GM12865 (cell line): ENCODE measurements at regions not wholly inside any gene's neighbourhood (a gene's known extent, or its start where the extent isn't known, plus 50 kb on each side); places are given as distances from the start of the nearest gene placed in this dataset.

ENCODE experiments used
- DNase-seq: peaks from one replicate; pipeline ENCODE4 v3.0.0; 2010; ENCODE audit warnings: low read depth
- H3K4me3 ChIP-seq: 2 replicates; pipeline ENCODE4 v1.5.1; 2011; ENCODE audit warnings: mild to moderate bottlenecking, low read depth, low read length, control low read depth
- TF ChIP-seq, protein P1 (sequence below): IDR thresholded peaks from 2 replicates; pipeline ENCODE4 v1.5.1; 2011; ENCODE audit warnings: low read length, control low read depth, low read depth, inconsistent platforms; ENCODE audit not compliant: insufficient read depth; ENCODE audit errors: missing control alignments

DNA sequence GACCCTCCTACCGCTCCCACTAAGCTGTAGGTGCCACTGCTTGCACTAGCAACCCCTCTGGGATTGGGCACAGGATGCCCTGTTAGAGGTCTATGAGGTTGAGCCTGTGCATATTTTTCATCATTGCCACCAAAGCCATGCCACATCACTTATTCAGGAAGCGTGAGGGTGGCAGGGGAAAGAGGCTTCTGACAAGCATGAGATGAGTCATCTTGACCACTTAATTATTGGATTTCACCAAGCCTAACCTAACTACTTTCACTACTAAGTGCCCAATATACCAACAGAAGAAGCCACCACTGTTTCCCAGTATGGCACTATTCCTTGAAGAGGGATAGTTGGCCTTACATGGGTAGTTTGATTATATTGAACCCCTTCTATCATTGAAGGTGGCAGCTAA is 181.3 kb upstream of the EPHA4 start:
- no peak for DNase-seq
- no peak overlapping the region for H3K4me3 ChIP-seq
- TF ChIP-seq, protein P1, sequence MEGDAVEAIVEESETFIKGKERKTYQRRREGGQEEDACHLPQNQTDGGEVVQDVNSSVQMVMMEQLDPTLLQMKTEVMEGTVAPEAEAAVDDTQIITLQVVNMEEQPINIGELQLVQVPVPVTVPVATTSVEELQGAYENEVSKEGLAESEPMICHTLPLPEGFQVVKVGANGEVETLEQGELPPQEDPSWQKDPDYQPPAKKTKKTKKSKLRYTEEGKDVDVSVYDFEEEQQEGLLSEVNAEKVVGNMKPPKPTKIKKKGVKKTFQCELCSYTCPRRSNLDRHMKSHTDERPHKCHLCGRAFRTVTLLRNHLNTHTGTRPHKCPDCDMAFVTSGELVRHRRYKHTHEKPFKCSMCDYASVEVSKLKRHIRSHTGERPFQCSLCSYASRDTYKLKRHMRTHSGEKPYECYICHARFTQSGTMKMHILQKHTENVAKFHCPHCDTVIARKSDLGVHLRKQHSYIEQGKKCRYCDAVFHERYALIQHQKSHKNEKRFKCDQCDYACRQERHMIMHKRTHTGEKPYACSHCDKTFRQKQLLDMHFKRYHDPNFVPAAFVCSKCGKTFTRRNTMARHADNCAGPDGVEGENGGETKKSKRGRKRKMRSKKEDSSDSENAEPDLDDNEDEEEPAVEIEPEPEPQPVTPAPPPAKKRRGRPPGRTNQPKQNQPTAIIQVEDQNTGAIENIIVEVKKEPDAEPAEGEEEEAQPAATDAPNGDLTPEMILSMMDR, result no peak

- no peak for DNase-seq
- H3K4me3 ChIP-seq, result no peak overlapping the region
- TF ChIP-seq, protein P1, result no peak
These were observed 180.7 kb upstream of the EPHA4 start for GRCh38 chr2:221752781-221753180.

DNA sequence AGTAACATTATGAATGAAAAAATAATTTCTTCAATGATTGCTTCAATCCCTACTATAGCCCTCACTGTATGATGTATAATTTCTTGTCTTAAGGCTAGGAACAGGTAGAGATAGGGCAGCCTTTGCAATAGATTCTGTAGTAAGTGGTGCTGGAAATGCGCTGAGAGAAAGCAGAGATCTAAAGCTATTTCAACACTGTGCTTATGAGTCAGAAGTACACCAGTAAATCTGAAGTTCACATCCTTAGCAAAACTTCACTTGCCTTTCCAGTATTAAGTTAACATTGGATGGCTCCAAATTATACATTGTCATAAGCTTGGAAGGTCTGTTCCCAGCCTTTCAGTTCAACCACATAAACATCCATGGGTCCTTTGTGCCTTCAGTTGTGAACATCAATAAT is 178.2 kb upstream of the EPHA4 start:
- TF ChIP-seq, protein P1, result no peak
- no peak overlapping the region for H3K4me3 ChIP-seq
- DNase-seq, result no peak

DNA sequence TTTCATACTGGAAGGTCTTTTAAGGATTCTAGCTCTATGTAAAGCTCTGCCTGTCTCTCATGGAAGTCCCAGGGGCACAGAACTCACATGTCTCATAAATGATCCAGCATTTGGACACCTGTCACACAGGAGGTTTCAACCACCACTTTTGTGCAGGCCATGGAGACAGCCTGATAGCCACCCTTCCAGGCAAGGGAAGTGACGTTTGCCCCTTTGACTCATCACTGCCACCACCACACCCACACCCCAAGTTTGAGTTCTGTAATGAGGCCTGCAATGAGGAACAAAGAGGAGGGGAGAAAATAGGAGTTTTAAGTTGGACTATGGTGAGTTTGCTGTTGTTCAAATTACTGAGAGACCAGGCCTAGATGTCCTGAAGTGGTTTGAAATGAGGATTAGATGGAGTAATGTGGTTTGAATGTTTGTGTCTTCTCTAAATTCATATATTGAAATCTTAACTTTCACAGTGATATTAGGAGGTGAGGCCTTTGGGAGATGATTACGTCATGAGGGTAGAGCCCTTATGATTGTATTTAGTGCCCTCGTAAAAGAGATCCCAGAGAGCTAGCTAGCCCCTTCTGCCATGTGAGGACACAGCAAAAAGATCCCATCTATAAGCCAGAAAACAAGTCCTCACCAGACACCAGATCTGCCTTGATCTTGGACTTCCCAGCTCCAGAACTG is 175.3 kb upstream of the EPHA4 start:
- peak; percentile 24 for DNase-seq
- H3K4me3 ChIP-seq, result no peak overlapping the region
- TF ChIP-seq, protein P1, result no peak

GRCh38 chr2:221741496-221742211 is 169.6 kb upstream of the EPHA4 start:
- DNase-seq, result no peak
- TF ChIP-seq, protein P1, result no peak
- H3K4me3 ChIP-seq, result no peak overlapping the region

- TF ChIP-seq, protein P1, result no peak
- no peak overlapping the region for H3K4me3 ChIP-seq
- no peak for DNase-seq
These were observed 159.5 kb upstream of the EPHA4 start for GRCh38 chr2:221731432-221732145.
